ENCODE measurements at regions not wholly inside any gene's neighbourhood (a gene's known extent, or its start where the extent isn't known, plus 50 kb on each side); places are given as distances from the start of the nearest gene placed in this dataset.
A peak's percentile ranks its signal among the peaks of the same experiment; 100 is the strongest.

DNA sequence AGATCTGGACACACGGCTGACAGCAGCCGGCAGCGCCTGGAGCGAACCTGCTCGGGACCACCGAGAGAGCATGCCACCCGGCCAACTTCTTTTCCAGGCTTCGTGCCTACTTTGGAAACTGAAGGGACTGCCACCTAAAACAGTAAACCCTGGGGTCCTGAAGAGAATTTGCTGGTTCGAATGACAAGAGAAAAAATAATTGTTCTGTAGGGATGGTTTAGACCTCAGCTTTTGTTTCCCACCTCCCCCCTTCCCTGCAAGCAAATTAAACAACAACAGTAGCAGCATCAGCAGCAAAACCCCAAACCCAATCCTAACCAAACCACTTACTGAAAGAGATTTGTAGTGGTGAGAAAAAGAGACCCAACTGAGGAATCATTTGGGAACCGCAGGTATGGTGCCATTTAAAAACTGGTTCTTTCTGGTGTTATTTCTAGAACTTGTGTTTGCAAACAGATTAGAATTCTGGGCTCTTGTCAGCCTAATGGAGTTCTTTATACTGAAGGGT is 105.6 kb downstream of the LEPR start:
- no peak overlapping the region for H3K4me3 ChIP-seq (ENCODE audit: low read depth, low read length)
- TF ChIP-seq, protein P1, sequence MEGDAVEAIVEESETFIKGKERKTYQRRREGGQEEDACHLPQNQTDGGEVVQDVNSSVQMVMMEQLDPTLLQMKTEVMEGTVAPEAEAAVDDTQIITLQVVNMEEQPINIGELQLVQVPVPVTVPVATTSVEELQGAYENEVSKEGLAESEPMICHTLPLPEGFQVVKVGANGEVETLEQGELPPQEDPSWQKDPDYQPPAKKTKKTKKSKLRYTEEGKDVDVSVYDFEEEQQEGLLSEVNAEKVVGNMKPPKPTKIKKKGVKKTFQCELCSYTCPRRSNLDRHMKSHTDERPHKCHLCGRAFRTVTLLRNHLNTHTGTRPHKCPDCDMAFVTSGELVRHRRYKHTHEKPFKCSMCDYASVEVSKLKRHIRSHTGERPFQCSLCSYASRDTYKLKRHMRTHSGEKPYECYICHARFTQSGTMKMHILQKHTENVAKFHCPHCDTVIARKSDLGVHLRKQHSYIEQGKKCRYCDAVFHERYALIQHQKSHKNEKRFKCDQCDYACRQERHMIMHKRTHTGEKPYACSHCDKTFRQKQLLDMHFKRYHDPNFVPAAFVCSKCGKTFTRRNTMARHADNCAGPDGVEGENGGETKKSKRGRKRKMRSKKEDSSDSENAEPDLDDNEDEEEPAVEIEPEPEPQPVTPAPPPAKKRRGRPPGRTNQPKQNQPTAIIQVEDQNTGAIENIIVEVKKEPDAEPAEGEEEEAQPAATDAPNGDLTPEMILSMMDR (IDR thresholded peaks at IDR 0.05; ENCODE audit: control insufficient read depth, extremely low read depth, insufficient read depth) = no peak
- DNase-seq (ENCODE audit: low read depth) = no peak

DNA sequence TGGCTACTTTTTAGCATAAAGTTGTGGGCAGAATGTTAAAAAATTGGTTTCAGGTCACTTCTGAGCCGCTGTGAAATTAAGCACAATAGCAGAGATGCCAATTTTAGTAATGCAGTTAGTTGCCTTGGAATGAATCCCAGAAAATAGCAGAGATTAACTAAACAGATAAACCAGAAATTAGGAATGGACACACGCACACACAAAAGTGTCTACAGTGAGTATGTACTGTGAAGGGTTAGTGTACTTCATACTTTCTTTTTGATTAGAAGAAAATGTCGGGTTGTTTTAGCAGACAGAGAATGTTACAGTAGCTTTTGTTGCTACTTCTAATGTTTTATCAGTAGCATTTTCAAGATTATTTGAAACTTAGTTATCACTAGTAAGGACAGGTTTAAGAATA is 106.7 kb downstream of the LEPR start:
- H3K4me3 ChIP-seq (ENCODE audit: low read depth, low read length) = 0 out of 2 replicates have a peak overlapping the region, but pooled peaks have one; percentile 7
- DNase-seq (ENCODE audit: low read depth) = peak; percentile 75
- TF ChIP-seq, protein P1 (IDR thresholded peaks at IDR 0.05; ENCODE audit: control insufficient read depth, extremely low read depth, insufficient read depth) = no peak

DNA sequence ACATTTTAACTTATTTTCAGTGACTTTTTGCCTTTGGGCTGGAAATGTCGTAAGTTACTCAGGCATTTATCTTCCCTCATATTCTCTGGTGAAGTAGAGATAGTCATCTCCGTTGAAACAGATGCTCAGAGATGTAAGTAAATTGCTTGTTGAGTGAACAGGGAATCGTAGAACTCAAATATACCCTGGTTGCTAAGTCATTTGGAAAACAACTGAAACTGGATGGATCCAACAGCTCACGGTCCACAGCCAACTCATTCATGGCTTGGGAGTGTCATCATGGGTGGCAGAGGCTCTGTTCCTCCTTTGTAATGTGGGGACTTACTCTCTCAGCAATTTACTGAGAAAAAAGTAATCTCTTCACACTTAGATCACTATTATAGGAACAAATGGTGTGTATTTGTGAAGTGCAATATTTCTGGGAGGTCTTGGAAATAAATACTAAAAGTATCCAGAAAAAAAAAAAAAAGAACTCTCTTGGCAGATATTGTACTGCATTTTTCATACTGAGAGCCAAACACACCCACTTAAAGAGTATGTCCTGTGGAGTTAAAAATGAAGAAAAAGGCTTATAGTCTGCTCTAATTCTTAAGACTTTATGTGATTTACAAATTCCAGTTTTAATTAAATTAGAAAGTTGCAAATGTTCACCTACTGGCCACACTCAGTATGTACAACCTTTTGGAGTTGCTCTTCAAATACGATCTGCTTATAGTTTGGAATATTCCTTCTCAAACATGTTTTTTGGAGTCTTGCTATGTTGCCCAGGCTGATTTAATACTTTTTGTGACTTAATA is 107.4 kb downstream of the LEPR start:
- no peak overlapping the region for H3K4me3 ChIP-seq (ENCODE audit: low read depth, low read length)
- TF ChIP-seq, protein P1 (IDR thresholded peaks at IDR 0.05; ENCODE audit: control insufficient read depth, extremely low read depth, insufficient read depth) = no peak
- no peak for DNase-seq (ENCODE audit: low read depth)

DNA sequence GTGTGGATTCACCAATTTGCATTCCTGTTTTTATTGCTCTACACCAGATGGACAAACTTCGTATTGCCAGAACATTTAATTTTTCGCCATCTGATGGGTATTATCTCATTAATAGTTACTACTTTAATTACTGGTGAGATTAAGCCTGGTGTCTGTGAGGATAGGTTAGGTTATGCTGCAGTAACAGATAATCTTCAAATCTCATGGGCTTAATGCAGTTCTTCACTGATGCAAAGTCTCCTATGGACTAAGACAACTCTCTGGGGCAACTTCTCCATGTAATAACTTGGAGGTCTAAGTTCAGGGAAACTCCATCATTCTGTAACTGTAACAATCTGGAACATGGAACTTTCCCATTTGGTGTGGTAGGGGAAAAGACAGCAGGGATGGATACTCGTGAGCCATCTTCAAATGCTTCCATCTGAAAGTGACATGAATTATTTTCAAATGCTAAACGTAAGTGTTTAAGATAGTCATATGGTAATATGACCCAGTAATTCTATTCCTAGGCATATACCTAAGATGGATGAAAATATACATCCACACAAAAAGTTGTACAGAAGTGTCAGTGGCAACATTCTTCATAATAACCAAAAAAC is 111.6 kb downstream of the LEPR start:
- TF ChIP-seq, protein P1 (IDR thresholded peaks at IDR 0.05; ENCODE audit: control insufficient read depth, extremely low read depth, insufficient read depth) = no peak
- no peak overlapping the region for H3K4me3 ChIP-seq (ENCODE audit: low read depth, low read length)
- no peak for DNase-seq (ENCODE audit: low read depth)

DNA sequence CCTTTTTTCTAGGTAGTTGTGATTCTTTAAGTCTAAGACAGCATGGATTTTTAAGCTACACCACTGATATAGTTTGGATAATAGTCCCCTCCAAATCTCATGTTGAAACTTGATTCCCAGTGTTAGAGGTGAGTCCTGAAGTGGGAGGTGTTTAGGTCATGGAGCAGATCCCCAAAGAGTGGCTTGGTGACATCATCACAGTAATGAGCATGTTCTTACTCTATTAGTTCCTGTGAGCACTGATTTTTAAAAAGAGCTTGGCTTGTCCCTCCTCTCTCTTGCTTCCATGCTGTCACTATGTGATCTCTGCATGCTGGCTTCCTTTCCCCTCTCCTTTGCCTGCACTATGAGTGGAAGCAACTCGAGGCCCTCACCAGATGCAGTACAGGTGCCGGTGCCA is 115.5 kb downstream of the LEPR start:
- no peak overlapping the region for H3K4me3 ChIP-seq (ENCODE audit: low read depth, low read length)
- DNase-seq (ENCODE audit: low read depth) = no peak
- TF ChIP-seq, protein P1 (IDR thresholded peaks at IDR 0.05; ENCODE audit: control insufficient read depth, extremely low read depth, insufficient read depth) = no peak

DNA sequence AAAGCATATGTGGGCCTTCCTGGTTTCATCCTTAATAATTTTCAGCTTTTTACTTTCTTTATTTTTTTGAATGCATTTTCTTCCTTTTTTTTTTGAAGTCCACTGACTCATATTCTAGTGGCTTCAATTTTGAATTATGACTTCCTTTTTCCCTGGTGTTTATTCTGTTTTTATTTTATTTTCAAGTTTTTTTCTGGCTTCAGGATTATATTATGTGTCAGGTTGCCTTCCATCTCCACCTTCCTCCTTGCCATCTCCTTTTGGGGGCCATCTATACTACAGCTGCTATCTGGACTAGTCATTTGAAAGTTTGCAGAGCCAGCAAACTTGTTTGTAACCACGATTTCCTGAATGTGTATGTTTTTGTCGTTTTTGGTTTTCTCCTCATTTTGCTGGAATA is 117.6 kb downstream of the LEPR start:
- TF ChIP-seq, protein P1 (IDR thresholded peaks at IDR 0.05; ENCODE audit: control insufficient read depth, extremely low read depth, insufficient read depth) = no peak
- H3K4me3 ChIP-seq (ENCODE audit: low read depth, low read length) = no peak overlapping the region
- no peak for DNase-seq (ENCODE audit: low read depth)
